ENCODE measurements at regions not wholly inside any gene's neighbourhood (a gene's known extent, or its start where the extent isn't known, plus 50 kb on each side); places are given as distances from the start of the nearest gene placed in this dataset.

GRCh38 chr2:142270291-142270690 lies 139.5 kb upstream of the LRP1B start:
- Histone ChIP-seq H3K27ac (no peak overlapping the region), H3K36me3 (replicated peaks) (no peaks in the 10 kb centered on the region), H3K4me3 (ENCODE audit: low read depth, low read length) (no peak overlapping the region), H3K27me3 (replicated peaks) (no peaks in the 10 kb centered on the region)
- no peak for TF ChIP-seq CTCF (IDR thresholded peaks at IDR 0.05; ENCODE audit: low read depth, low read length, missing control alignments)
- no peak for DNase-seq
- in situ Hi-C loops (cut with HindIII; ENCODE audit: low pct_ligation_motif_present, low sequenced_read_pairs) = no loop called here

- Histone ChIP-seq H3K36me3 (replicated peaks) (no peaks in the 10 kb centered on the region), H3K4me3 (ENCODE audit: low read depth, low read length) (no peak overlapping the region), H3K27ac (no peak overlapping the region), H3K27me3 (replicated peaks) (no peaks in the 10 kb centered on the region)
- no peak for DNase-seq
- in situ Hi-C loops (cut with HindIII; ENCODE audit: low pct_ligation_motif_present, low sequenced_read_pairs) = no loop called here
- TF ChIP-seq CTCF (IDR thresholded peaks at IDR 0.05; ENCODE audit: low read depth, low read length, missing control alignments) = no peak
Observed at GRCh38 chr2:142259356-142259755, 128.5 kb upstream of the LRP1B start.

- H3K27me3 ChIP-seq (replicated peaks) = no peaks in the 10 kb centered on the region
- no peak for TF ChIP-seq CTCF (IDR thresholded peaks at IDR 0.05; ENCODE audit: low read depth, low read length, missing control alignments)
- in situ Hi-C loops (cut with HindIII; ENCODE audit: low pct_ligation_motif_present, low sequenced_read_pairs) = no loop called here
- H3K27ac ChIP-seq = no peak overlapping the region
- no peaks in the 10 kb centered on the region for H3K36me3 ChIP-seq (replicated peaks)
- no peak for DNase-seq
- no peak overlapping the region for H3K4me3 ChIP-seq (ENCODE audit: low read depth, low read length)
Observed at GRCh38 chr2:142254031-142254430, 123.2 kb upstream of the LRP1B start.

- Histone ChIP-seq H3K27me3 (replicated peaks) (no peaks in the 10 kb centered on the region), H3K27ac (no peak overlapping the region), H3K4me3 (ENCODE audit: low read depth, low read length) (no peak overlapping the region), H3K36me3 (replicated peaks) (no peaks in the 10 kb centered on the region)
- in situ Hi-C loops (cut with HindIII; ENCODE audit: low pct_ligation_motif_present, low sequenced_read_pairs) = no loop called here
- DNase-seq = no peak
- no peak for TF ChIP-seq CTCF (IDR thresholded peaks at IDR 0.05; ENCODE audit: low read depth, low read length, missing control alignments)
Observed at GRCh38 chr2:142241016-142241415, 110.2 kb upstream of the LRP1B start.

GRCh38 chr2:142236181-142236580 lies 105.4 kb upstream of the LRP1B start:
- in situ Hi-C loops (cut with HindIII; ENCODE audit: low pct_ligation_motif_present, low sequenced_read_pairs) = no loop called here
- no peak for DNase-seq

More at GRCh38 chr2:142236181-142236580, 105.4 kb upstream of the LRP1B start:
- H3K4me3 ChIP-seq (ENCODE audit: low read depth, low read length) = no peak overlapping the region
- no peak overlapping the region for H3K27ac ChIP-seq
- H3K27me3 ChIP-seq (replicated peaks) = no peaks in the 10 kb centered on the region
- H3K36me3 ChIP-seq (replicated peaks) = no peaks in the 10 kb centered on the region
- TF ChIP-seq CTCF (IDR thresholded peaks at IDR 0.05; ENCODE audit: low read depth, low read length, missing control alignments) = no peak
